HG02970 (cell line): ENCODE measurements at regions not wholly inside any gene's neighbourhood (a gene's known extent, or its start where the extent isn't known, plus 50 kb on each side); places are given as distances from the start of the nearest gene placed in this dataset.
"Not testable (repeated sequence)": the region's sequence is repeated elsewhere in the genome, so short reads cannot be mapped to it uniquely, and the experiment has no call there.

ENCODE experiments used
- ATAC-seq: cut with Tn5 transposase; IDR thresholded peaks from one replicate; pipeline ENCODE4 v1.9.1; 2021; ENCODE audit warnings: mild to moderate bottlenecking, moderate library complexity, moderate number of reproducible peaks; ENCODE audit not compliant: unreplicated experiment, low FRiP score

DNA sequence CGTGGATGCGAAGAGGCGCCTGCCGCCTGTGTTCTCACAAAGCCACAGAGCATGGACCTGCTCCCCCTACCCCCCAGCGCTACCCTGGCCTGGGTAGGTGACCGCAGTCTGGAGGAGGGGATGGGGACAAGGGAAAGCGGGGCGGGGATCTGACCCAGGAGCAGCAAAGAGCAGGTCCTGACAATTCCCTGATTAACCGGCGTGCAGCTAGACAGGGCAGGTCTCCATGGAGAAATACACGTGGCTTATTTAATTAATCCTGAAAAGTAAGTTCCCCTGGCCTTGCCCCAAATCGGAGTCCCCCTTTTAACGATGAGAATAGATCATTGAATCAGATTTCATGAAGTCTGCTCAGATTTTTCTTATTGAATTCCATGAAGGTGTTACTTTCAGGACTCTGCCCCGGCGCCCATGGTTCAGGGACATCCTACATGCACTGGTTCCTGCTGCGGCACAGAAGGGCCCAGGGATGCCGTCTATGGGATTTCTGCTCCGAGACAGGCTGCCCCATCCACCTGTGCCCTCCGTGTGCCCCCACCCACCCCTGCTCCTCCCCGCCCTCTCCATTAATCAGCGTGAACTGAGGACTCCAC is 251.0 kb upstream of the SFSWAP start:
- ATAC-seq, result no peak

- no peak for ATAC-seq
Observed at GRCh38 chr12:131460520-131460919, 250.4 kb upstream of the SFSWAP start.

DNA sequence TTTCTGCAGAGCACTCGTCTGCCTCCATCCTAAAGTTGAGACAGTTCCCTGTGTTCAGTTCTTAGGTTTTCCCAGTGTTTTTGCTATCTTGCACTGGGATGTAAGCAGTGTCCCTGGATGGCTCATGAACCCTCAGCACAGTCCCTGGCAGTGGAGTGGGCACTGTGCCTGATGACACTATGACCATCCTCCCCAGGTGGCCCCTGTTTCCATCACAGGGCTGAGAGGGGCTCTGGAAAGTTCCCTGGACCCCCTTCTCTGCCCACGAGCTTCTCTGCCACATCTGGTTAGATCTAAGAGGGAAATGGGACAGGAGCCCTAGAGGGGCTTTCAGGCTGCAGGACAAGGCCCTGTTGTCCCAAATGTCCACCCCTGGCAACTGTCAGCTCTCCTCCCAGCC is 249.8 kb upstream of the SFSWAP start:
- ATAC-seq, result no peak

DNA sequence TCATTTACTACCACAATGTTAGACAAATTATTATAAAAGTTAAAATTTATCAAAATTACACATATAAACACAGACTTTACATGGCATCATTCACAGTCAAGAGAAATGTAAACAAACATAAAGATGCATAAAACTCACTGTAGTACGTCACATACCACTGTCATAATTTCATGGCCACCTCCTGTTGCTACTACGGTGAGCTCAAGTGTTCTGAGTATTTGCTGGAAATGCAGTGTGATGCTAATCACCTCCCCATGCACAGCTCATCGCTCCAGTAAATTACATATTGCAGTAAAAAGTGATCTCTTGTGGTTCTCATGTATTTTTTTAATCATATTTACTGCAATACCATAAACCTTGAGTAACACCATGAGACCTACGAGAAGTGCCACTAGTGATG is 247.7 kb upstream of the SFSWAP start:
- no peak for ATAC-seq

- no peak for ATAC-seq
Observed at GRCh38 chr12:131464081-131464480, 246.8 kb upstream of the SFSWAP start.

DNA sequence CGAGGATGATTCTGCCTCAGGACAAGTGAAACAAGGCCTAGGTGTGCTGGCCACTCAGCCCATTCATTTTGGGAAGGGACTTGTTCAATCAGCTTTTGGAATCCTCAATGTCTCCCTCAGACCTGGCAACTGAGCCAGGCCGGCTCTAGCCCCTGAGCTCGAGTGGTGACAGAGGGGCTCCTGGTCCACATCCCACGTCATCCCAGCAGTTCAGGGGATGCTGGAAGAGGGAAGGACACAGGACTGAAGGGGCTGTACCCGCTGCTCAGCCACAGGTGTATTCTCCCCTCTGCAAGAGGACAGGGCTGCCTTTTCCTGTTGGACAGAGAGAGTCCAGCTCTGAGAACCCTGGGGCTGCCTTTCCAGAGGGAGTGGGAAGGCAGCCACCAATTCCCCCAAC is 244.6 kb upstream of the SFSWAP start:
- ATAC-seq, result no peak

GRCh38 chr12:131466932-131467331 is 244.0 kb upstream of the SFSWAP start:
- no peak for ATAC-seq

DNA sequence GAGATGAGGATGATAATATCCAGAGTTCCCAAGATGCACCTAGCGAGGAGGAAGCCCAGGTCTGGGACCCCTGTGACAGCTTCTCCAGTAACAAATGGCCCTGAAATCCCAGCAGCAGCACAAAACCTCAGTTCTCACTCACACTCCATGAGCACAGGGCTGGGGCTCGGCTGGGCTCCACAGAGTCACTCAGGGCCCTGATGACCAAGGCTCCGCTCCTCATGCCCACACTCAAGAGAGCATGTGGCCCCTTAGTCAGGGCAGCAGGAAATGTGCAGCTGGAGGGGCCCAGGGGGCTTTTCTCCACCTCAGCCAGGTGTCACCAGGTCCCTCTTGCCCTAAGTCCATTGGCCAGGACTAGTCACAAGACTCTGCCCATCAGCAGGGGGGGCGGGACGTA is 242.7 kb upstream of the SFSWAP start:
- ATAC-seq, result no peak

DNA sequence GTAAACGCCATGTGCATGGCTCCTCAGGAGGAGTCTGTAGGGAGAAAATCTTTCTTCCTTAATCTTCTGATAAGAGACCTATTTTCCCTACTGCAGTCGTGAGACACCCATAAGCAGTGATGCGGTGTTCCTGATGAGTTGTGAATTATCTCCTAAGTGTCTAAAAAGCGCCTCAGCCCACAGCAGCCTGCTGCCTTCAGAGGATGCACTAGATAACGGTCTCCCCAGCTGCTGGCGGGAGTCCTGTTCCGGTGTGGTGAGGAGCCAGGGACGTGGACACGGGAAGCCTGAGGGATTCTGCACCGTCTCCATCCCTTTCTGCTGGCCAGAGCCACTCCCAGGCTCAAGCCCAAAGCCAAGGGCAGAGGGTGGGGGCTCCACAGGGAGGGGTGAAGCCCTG is 240.9 kb upstream of the SFSWAP start:
- ATAC-seq, result not testable (repeated sequence)

DNA sequence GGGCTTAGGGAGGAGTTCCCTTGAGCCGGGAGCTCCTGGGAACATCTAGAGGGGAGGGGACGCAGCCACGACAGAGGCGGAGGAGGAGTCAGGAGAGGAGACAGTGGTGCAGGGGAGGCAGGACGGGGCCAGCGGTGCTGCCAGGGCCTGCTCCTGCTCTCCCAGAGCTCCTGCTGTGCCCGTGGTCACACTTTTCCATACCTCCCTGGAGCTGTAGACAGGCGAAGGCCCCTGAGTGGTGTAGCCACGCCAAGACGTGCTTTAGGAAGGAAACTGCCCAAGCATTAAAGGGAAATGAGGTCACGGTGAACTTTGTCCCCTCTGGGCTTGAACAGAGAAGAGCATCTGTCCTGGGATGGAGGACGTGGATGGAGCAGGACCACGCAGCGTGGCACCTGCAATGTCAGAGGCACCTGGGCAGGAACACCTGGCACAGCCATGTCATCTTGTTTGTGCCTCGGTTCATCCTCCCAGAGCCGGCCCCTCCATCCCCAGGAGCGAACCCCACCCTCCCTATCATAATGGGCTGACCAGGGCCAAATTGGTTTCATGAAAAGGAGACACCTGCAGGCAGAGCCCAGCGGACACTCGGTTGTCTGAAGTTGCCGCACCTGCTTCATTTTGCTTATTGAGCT is 239.5 kb upstream of the SFSWAP start:
- ATAC-seq, result no peak

DNA sequence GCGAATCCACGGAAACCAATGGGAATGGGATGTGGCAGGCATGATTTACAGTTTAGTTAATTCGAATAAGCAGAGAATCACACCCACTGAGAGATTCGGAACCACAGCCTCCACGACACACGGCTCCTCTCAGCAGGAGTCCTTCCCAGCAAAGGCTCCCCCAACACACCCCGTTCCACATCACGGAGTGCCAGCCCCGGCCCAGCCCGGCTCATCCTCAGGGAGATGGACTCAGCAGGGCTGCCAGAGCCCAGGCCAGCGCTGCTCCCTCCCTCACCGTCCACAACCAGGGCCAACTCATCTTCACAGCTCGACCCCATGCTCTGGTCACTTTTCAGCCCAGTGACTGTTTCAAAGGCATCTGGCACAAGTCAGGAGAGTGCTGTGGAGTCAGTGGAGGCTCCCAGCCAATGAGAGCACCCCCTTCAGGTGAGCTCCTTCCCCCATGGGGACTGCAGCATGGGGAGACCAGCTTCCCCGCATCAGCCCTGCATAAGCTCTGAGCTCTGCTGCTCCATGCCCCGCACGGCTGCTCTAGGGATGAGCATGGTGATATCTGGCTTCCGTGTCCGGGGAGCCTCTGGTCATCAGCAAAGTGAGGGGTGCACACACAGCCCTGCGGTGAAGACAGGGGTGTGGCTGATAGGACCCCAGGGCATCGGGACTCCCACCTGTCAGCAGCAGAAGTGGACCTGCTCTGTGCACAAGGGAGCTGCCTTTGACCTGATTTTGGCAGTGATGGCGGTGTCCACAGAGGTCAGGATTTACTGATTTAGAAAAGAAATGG is 238.8 kb upstream of the SFSWAP start:
- no peak for ATAC-seq

DNA sequence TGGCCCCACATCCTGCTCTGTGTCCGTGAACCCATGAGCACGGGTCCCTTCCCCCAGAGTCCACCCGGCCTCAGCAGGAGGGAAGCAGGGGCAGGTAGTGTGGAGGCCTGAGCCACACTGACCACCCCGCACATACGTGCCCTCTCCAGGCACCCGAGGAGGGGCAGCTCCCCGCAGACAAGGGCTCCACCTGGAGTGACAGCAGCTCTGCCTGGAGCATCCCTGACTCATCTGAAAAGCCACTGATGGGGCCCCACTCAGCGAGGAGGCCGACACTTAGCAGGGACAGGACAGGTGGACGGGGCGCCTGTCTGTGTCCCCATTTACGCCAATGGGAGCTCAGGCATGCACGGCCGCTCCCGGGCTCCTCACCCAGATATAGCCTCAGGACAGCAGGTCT is 237.6 kb upstream of the SFSWAP start:
- no peak for ATAC-seq

GRCh38 chr12:131473741-131474709 is 236.9 kb upstream of the SFSWAP start:
- no peak for ATAC-seq

DNA sequence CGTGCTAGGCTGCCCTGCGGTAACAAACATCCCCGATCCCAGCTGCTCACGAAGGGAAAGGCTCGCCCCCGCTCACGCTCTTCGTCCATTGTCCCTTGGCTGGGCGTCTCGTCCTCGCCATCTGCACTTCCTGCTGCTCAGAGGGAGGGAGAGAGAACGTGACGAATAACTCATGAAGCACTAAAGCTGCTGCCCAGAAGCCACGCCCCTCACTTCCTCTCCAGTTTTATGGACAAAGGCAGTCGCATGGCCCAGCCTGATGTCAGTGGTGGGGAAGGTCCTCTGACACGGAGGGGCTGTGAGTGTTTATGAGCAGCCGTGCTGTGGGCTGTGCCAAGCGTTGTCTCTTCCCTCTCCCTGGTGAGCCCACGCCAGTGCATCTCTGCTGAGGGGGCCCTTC is 235.9 kb upstream of the SFSWAP start:
- not testable (repeated sequence) for ATAC-seq

DNA sequence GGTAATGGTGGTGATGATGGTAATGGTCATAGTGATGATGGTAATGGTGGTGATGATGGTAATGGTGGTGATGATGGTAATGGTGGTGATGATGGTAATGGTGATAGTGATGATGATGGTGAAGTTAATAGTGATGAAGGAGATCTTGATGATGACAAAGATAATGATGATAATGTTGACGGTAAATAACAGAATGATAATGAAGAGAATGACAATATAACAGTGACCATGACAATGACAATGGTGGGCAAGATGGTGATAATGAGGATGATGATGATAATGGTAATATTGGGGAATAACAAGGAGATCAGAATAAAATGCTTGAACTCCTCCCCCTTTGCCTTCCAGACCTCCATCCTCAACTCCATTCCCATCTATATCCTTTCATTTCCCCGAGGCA is 233.3 kb upstream of the SFSWAP start:
- ATAC-seq, result no peak

DNA sequence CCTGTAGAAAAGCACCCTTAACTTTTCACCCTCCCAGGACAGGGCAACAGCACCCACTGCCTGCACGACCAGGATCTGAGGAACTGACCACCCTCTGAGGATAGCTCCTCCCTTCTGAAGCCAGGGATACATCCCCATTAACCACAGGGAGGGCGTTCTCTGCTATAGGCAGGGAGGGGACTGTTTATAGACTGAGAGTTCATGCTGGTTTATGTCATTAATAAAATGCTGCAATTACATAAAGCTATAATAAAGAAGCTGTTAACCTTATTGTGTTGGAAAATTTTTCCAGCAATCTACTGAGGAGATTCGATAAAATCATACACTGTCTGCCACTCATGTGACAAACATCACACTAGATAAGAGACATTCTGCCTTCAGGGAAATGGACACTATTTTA is 232.4 kb upstream of the SFSWAP start:
- no peak for ATAC-seq

GRCh38 chr12:131482199-131482598 is 228.7 kb upstream of the SFSWAP start:
- ATAC-seq, result no peak

DNA sequence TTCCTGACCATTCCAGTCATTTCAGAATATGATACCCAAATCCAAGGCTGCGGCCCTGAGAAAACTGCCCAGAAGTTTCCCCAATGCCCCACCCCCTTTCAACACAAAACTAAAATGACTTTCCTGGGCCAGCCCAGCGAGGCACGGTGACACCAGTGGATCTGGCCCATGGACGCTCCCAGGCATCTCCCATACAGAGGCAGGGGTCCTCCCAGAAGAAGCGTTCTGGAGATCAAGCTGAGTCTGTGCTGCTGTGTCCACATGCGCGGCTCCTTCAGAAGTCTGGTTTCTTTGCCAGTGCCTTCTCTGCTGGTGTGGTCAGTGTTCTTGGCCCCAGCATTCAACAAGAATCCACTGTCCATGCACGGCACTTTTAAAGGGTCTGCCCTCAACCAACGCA is 228.2 kb upstream of the SFSWAP start:
- ATAC-seq, result no peak

DNA sequence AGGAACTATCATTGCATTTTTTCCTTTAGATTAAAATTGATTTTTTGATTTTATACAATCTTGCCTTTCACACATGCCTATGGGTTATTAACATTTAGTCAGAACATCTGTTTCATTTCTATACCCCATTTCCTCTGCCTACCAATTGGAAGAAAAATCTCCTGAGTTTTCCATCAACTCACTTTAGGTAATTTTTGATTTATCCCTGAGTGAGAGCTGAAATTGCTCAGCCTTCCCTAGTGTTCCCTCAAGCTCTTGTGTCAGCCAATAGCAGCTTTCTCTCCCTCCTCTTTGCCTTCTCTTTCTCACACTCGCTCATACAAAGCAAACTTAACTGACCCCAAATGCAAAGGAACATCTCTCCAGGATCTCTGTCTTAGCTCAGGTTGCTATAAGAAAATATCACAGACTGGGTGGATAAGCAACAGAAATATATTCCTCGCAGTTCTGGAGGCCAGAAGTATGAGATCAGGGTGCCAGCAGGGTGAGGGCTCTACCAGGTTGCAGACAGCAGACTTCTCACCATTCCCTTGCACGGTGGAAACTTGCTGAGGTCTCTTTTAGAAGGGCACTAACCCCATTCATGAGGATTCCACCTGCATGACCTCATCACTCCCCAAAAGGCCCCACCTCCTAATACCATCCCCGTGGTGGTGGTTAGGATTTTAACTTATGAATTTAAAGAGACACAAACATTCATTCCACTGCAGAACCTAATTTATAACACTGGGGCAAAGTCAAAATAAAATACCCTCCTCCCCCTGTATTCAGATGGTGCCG is 224.2 kb upstream of the SFSWAP start:
- no peak for ATAC-seq
